Hepatocyte (in vitro differentiated cells): ENCODE measurements at regions not wholly inside any gene's neighbourhood (a gene's known extent, or its start where the extent isn't known, plus 50 kb on each side); places are given as distances from the start of the nearest gene placed in this dataset.

Source experiments
- DNase-seq: peaks from one replicate; pipeline ENCODE4 v3.0.0-alpha.2; 2016; ENCODE audit warnings: low spot score
- H2AFZ ChIP-seq: fragments of 200-600 bp; sonication (generic); 2 replicates; pipeline ENCODE4 v1.6.0; 2016; ENCODE audit warnings: antibody characterized with exemption, mild to moderate bottlenecking
- H3K27ac ChIP-seq: fragments of 200-600 bp; sonication (generic); 2 replicates; pipeline ENCODE4 v1.5.1; 2016; ENCODE audit warnings: mild to moderate bottlenecking
- H3K27me3 ChIP-seq: fragments of 200-600 bp; sonication (generic); 2 replicates; pipeline ENCODE4 v1.6.1; 2016
- H3K36me3 ChIP-seq: fragments of 200-600 bp; sonication (generic); replicated peaks from 2 replicates; pipeline ENCODE4 v1.5.1; 2016; ENCODE audit warnings: low read depth; ENCODE audit not compliant: insufficient read depth
- H3K4me1 ChIP-seq: fragments of 200-600 bp; sonication (generic); 2 replicates; pipeline ENCODE4 v1.5.1; 2016; ENCODE audit warnings: mild to moderate bottlenecking, moderate library complexity; ENCODE audit not compliant: insufficient read depth
- H3K4me2 ChIP-seq: fragments of 200-600 bp; sonication (generic); 2 replicates; pipeline ENCODE4 v1.6.0; 2016
- H3K4me3 ChIP-seq: fragments of 200-600 bp; sonication (generic); 2 replicates; pipeline ENCODE4 v1.5.1; 2016; ENCODE audit warnings: mild to moderate bottlenecking
- H3K79me2 ChIP-seq: fragments of 200-600 bp; sonication (generic); 2 replicates; pipeline ENCODE4 v1.6.0; 2017; ENCODE audit warnings: mild to moderate bottlenecking
- H3K9me2 ChIP-seq: fragments of 200-600 bp; sonication (generic); replicated peaks from 2 replicates; pipeline ENCODE4 v1.6.0; 2017; ENCODE audit warnings: mild to moderate bottlenecking; ENCODE audit not compliant: insufficient read depth
- H3K9me3 ChIP-seq: fragments of 200-600 bp; sonication (generic); 2 replicates; pipeline ENCODE4 v1.5.1; 2016; ENCODE audit warnings: low read depth, mild to moderate bottlenecking
- H4K20me1 ChIP-seq: fragments of 200-600 bp; sonication (generic); 2 replicates; pipeline ENCODE4 v1.6.0; 2016; ENCODE audit warnings: mild to moderate bottlenecking; ENCODE audit not compliant: insufficient read depth, poor library complexity, severe bottlenecking
- CTCF ChIP-seq: fragments of 200-600 bp; sonication (generic); IDR thresholded peaks from 2 replicates; pipeline ENCODE4 v1.5.1; 2016; ENCODE audit warnings: antibody characterized with exemption, mild to moderate bottlenecking; ENCODE audit not compliant: poor library complexity
- EZH2 ChIP-seq: fragments of 200-600 bp; sonication (generic); IDR thresholded peaks from 2 replicates; pipeline ENCODE4 v1.6.1; 2016; ENCODE audit warnings: antibody characterized with exemption, mild to moderate bottlenecking, borderline replicate concordance
- EZH2phosphoT487 ChIP-seq: fragments of 200-600 bp; sonication (generic); IDR thresholded peaks from one replicate; pipeline ENCODE4 v1.6.1; 2018; ENCODE audit warnings: antibody characterized with exemption, mild to moderate bottlenecking, low read depth, moderate library complexity; ENCODE audit not compliant: unreplicated experiment, severe bottlenecking
- WGBS: methylation state at CpG from one replicate; pipeline ENCODE4 v1.1.6; 2016; ENCODE audit warnings: low lambda C conversion rate; ENCODE audit errors: missing lambda C conversion rate; 5-methylcytosine and 5-hydroxymethylcytosine counted together

- TF ChIP-seq EZH2 = no peak
- TF ChIP-seq CTCF = no peak
- TF ChIP-seq EZH2phosphoT487 = no peak
- Histone ChIP-seq H3K79me2 (no peaks in the 10 kb centered on the region), H3K36me3 (no peaks in the 10 kb centered on the region), H3K4me1 (no peaks in the 10 kb centered on the region), H3K9me3 (no peaks in the 10 kb centered on the region), H3K9me2 (no peaks in the 10 kb centered on the region), H2AFZ (no peak overlapping the region), H4K20me1 (no peaks in the 10 kb centered on the region), H3K27ac (no peak overlapping the region), H3K4me2 (no peak overlapping the region), H3K4me3 (no peak overlapping the region), H3K27me3 (no peaks in the 10 kb centered on the region)
- DNase-seq = no peak
Measured at GRCh38 chr15:35647303-35647702, 101.3 kb upstream of the DPH6 start.

GRCh38 chr15:35648941-35649340 lies 103.0 kb upstream of the DPH6 start:
- no peak overlapping the region for H3K4me3 ChIP-seq
- no peaks in the 10 kb centered on the region for H3K27me3 ChIP-seq
- no peak overlapping the region for H3K4me2 ChIP-seq
- no peaks in the 10 kb centered on the region for H3K9me2 ChIP-seq
- no peaks in the 10 kb centered on the region for H3K9me3 ChIP-seq
- H3K36me3 ChIP-seq = no peaks in the 10 kb centered on the region
- TF ChIP-seq EZH2phosphoT487 = no peak
- no peak for TF ChIP-seq EZH2
- TF ChIP-seq CTCF = no peak
- H3K79me2 ChIP-seq = no peaks in the 10 kb centered on the region
- H4K20me1 ChIP-seq = no peaks in the 10 kb centered on the region
- no peak overlapping the region for H3K27ac ChIP-seq
- whole genome bisulfite sequencing = 77% methylated on average over 5 of the region's 5 CpGs
- H3K4me1 ChIP-seq = no peaks in the 10 kb centered on the region
- no peak for DNase-seq
- H2AFZ ChIP-seq = no peak overlapping the region

GRCh38 chr15:35649575-35649974 lies 103.6 kb upstream of the DPH6 start:
- Histone ChIP-seq H3K4me2 (no peak overlapping the region), H3K4me1 (no peaks in the 10 kb centered on the region), H3K36me3 (no peaks in the 10 kb centered on the region), H3K9me3 (no peaks in the 10 kb centered on the region), H3K9me2 (no peaks in the 10 kb centered on the region), H4K20me1 (no peaks in the 10 kb centered on the region), H3K4me3 (no peak overlapping the region), H3K79me2 (no peaks in the 10 kb centered on the region), H3K27me3 (no peaks in the 10 kb centered on the region), H2AFZ (no peak overlapping the region), H3K27ac (no peak overlapping the region)
- no peak for DNase-seq
- TF ChIP-seq CTCF (no peak), EZH2 (no peak), EZH2phosphoT487 (no peak)
- WGBS = 92% methylated on average over 4 of the region's 4 CpGs

GRCh38 chr15:35654332-35654731 lies 108.4 kb upstream of the DPH6 start:
- Histone ChIP-seq H3K27ac (no peak overlapping the region), H4K20me1 (no peaks in the 10 kb centered on the region), H3K36me3 (no peaks in the 10 kb centered on the region), H3K9me3 (no peaks in the 10 kb centered on the region), H2AFZ (no peak overlapping the region), H3K9me2 (no peaks in the 10 kb centered on the region), H3K4me2 (no peak overlapping the region), H3K79me2 (no peaks in the 10 kb centered on the region), H3K4me3 (no peak overlapping the region), H3K27me3 (no peaks in the 10 kb centered on the region), H3K4me1 (no peaks in the 10 kb centered on the region)
- 78% methylated on average over 3 of the region's 3 CpGs for WGBS
- TF ChIP-seq CTCF (no peak), EZH2 (no peak), EZH2phosphoT487 (no peak)
- no peak for DNase-seq
